ENCODE measurements at regions not wholly inside any gene's neighbourhood (a gene's known extent, or its start where the extent isn't known, plus 50 kb on each side); places are given as distances from the start of the nearest gene placed in this dataset.
"Not testable (repeated sequence)": the region's sequence is repeated elsewhere in the genome, so short reads cannot be mapped to it uniquely, and the experiment has no call there.

DNA sequence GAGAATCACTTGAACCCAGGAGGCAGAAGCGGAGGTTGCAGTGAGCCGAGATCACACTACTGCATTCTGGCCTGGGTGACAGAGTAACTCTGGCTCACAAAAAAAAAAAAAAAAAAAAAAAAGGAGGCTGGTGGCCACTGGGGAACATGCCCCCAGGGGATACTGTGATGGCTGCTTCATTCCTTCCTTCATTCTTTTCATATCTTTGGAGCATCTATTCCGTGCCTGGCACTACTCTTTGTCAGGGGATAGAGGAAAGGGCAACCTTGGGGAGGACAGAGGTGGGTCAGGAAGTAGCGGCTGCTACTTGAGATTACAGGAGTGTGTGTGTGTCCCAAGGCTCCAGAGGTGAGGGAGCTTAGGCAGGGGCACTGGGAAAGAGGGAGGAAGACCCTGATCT lies 236.4 kb upstream of the NUPR2 start:
- not testable (repeated sequence) for TF ChIP-seq USF2 (CRISPR knock-in tag; IDR thresholded peaks at IDR 0.05); ELF4 (CRISPR knock-in tag; IDR thresholded peaks at IDR 0.05; ENCODE audit: low read depth); ESRRA (CRISPR knock-in tag; IDR thresholded peaks at IDR 0.05; ENCODE audit: borderline replicate concordance); TCF7 (CRISPR knock-in tag; IDR thresholded peaks at IDR 0.05; ENCODE audit: low read depth)
- TF ChIP-seq, protein P1, sequence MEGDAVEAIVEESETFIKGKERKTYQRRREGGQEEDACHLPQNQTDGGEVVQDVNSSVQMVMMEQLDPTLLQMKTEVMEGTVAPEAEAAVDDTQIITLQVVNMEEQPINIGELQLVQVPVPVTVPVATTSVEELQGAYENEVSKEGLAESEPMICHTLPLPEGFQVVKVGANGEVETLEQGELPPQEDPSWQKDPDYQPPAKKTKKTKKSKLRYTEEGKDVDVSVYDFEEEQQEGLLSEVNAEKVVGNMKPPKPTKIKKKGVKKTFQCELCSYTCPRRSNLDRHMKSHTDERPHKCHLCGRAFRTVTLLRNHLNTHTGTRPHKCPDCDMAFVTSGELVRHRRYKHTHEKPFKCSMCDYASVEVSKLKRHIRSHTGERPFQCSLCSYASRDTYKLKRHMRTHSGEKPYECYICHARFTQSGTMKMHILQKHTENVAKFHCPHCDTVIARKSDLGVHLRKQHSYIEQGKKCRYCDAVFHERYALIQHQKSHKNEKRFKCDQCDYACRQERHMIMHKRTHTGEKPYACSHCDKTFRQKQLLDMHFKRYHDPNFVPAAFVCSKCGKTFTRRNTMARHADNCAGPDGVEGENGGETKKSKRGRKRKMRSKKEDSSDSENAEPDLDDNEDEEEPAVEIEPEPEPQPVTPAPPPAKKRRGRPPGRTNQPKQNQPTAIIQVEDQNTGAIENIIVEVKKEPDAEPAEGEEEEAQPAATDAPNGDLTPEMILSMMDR (IDR thresholded peaks at IDR 0.05), result not testable (repeated sequence)

Data from WTC11 (cell line).